IMR-90 (cell line): ENCODE measurements at regions not wholly inside any gene's neighbourhood (a gene's known extent, or its start where the extent isn't known, plus 50 kb on each side); places are given as distances from the start of the nearest gene placed in this dataset.

Experiments
- FOS ChIP-seq: fragments of 150-350 bp; IDR thresholded peaks from 2 replicates; pipeline ENCODE4 v1.6.1; 2016; ENCODE audit warnings: low read depth, low read length
- POLR2A ChIP-seq: IDR thresholded peaks from 2 replicates; pipeline ENCODE4 v1.6.1; 2012; ENCODE audit warnings: mild to moderate bottlenecking, low read depth, low read length
- RAD21 ChIP-seq: IDR thresholded peaks from 2 replicates; pipeline ENCODE4 v1.6.1; 2012; ENCODE audit warnings: low read length, improper control_type of control experiment
- SMC3 ChIP-seq: fragments of 150-350 bp; IDR thresholded peaks from 2 replicates; pipeline ENCODE4 v1.6.1; 2016; ENCODE audit warnings: low read depth, mild to moderate bottlenecking, antibody characterized with exemption, low read length, moderate library complexity
- TF ChIP-seq, protein P1 (sequence below): conservative IDR thresholded peaks from 2 replicates; pipeline ENCODE4 v1.5.1; 2012; ENCODE audit warnings: mild to moderate bottlenecking, low read depth, low read length, improper control_type of control experiment

- TF ChIP-seq, protein P1, sequence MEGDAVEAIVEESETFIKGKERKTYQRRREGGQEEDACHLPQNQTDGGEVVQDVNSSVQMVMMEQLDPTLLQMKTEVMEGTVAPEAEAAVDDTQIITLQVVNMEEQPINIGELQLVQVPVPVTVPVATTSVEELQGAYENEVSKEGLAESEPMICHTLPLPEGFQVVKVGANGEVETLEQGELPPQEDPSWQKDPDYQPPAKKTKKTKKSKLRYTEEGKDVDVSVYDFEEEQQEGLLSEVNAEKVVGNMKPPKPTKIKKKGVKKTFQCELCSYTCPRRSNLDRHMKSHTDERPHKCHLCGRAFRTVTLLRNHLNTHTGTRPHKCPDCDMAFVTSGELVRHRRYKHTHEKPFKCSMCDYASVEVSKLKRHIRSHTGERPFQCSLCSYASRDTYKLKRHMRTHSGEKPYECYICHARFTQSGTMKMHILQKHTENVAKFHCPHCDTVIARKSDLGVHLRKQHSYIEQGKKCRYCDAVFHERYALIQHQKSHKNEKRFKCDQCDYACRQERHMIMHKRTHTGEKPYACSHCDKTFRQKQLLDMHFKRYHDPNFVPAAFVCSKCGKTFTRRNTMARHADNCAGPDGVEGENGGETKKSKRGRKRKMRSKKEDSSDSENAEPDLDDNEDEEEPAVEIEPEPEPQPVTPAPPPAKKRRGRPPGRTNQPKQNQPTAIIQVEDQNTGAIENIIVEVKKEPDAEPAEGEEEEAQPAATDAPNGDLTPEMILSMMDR, result no peak
- TF ChIP-seq FOS (no peak), POLR2A (no peak), RAD21 (no peak), SMC3 (no peak)
Measured at GRCh38 chr11:37532271-37532670, 934.2 kb upstream of the RAG2 start.
